ENCODE measurements at regions not wholly inside any gene's neighbourhood (a gene's known extent, or its start where the extent isn't known, plus 50 kb on each side); places are given as distances from the start of the nearest gene placed in this dataset.

GRCh38 chr10:78506614-78507013 is 473.0 kb downstream of the RPS24 start:
- TF ChIP-seq, protein P1, sequence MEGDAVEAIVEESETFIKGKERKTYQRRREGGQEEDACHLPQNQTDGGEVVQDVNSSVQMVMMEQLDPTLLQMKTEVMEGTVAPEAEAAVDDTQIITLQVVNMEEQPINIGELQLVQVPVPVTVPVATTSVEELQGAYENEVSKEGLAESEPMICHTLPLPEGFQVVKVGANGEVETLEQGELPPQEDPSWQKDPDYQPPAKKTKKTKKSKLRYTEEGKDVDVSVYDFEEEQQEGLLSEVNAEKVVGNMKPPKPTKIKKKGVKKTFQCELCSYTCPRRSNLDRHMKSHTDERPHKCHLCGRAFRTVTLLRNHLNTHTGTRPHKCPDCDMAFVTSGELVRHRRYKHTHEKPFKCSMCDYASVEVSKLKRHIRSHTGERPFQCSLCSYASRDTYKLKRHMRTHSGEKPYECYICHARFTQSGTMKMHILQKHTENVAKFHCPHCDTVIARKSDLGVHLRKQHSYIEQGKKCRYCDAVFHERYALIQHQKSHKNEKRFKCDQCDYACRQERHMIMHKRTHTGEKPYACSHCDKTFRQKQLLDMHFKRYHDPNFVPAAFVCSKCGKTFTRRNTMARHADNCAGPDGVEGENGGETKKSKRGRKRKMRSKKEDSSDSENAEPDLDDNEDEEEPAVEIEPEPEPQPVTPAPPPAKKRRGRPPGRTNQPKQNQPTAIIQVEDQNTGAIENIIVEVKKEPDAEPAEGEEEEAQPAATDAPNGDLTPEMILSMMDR (conservative IDR thresholded peaks at IDR 0.05) = no peak
- TF ChIP-seq EZH2 (IDR thresholded peaks at IDR 0.05; ENCODE audit: low read depth) = no peak

Data from PC-9 (cell line).